ENCODE measurements at regions not wholly inside any gene's neighbourhood (a gene's known extent, or its start where the extent isn't known, plus 50 kb on each side); places are given as distances from the start of the nearest gene placed in this dataset.

- ChIA-PET POLR2A (no interaction called here), CTCF (no interaction called here)
- no peaks in the 10 kb centered on the region for H3K4me1 ChIP-seq (ENCODE audit: control insufficient read depth, extremely low read depth, insufficient read depth, low read length)
- dilution Hi-C loops (cut with MboI; ENCODE audit: extremely low pct_ligation_motif_present, low sequenced_read_pairs) (no loop called here), intact Hi-C loops (cut with micrococcal nuclease) (no loop called here)
- H3K4me2 ChIP-seq (ENCODE audit: insufficient read depth, low read length): no peak overlapping the region
- no peak overlapping the region for H3K27ac ChIP-seq (ENCODE audit: insufficient read depth, low read depth, low read length)
- no peaks in the 10 kb centered on the region for H3K36me3 ChIP-seq (ENCODE audit: control insufficient read depth in 2 of 2, extremely low read depth in 1 of 2, insufficient read depth in 2 of 2, low read length in 2 of 2)
- H3K9me3 ChIP-seq (replicated peaks; ENCODE audit: control insufficient read depth, insufficient read depth, low read length): no peaks in the 10 kb centered on the region
- H3K4me3 ChIP-seq (replicated peaks in 1 of 3; ENCODE audit: insufficient read depth in 1 of 3, low read depth in 1 of 3, low read length in 3 of 3): no peak overlapping the region
- no peak for TF ChIP-seq JUN (IDR thresholded peaks at IDR 0.05; ENCODE audit: borderline replicate concordance, insufficient read depth, insufficient read length, low read depth)
- no peak for TF ChIP-seq GATA2 (IDR thresholded peaks at IDR 0.05; ENCODE audit: insufficient read depth, insufficient read length, low read depth, low read length)
- no peak for TF ChIP-seq EZH2 (IDR thresholded peaks at IDR 0.05; ENCODE audit: borderline replicate concordance, low read depth, low read length, severe bottlenecking)
- TF ChIP-seq POLR2A (IDR thresholded peaks at IDR 0.05; ENCODE audit: low read depth, low read length): no peak
- TF ChIP-seq MYC (IDR thresholded peaks at IDR 0.05; ENCODE audit: low read depth, low read length): no peak
- TF ChIP-seq FOS (IDR thresholded peaks at IDR 0.05; ENCODE audit: borderline replicate concordance, insufficient read depth, low read length): no peak
- no peak for TF ChIP-seq POLR2AphosphoS5 (IDR thresholded peaks at IDR 0.05; ENCODE audit: insufficient read depth, low read depth, low read length)
- no peak for TF ChIP-seq CTCF (IDR thresholded peaks at IDR 0.05; ENCODE audit: extremely low read depth in 1 of 2, insufficient read depth in 1 of 2, low read depth in 1 of 2, low read length in 2 of 2)
- TF ChIP-seq MAX (IDR thresholded peaks at IDR 0.05; ENCODE audit: insufficient read depth, insufficient read length): no peak
- H3K79me2 ChIP-seq (ENCODE audit: control insufficient read depth, insufficient read depth, low read length): no peaks in the 10 kb centered on the region
- FAIRE-seq (no peak), DNase-seq (ENCODE audit: low read depth, low spot score) (no peak)
- no peaks in the 10 kb centered on the region for H3K27me3 ChIP-seq (ENCODE audit: control insufficient read depth in 2 of 2, insufficient read depth in 2 of 2, low read length in 2 of 2)
- no peak overlapping the region for H2AFZ ChIP-seq (ENCODE audit: low read depth, low read length)
- no peaks in the 10 kb centered on the region for H3K9me1 ChIP-seq (replicated peaks; ENCODE audit: control insufficient read depth, extremely low read depth, insufficient read depth, low read length)
- no peak overlapping the region for H3K9ac ChIP-seq (replicated peaks; ENCODE audit: extremely low read depth, insufficient read depth, low read length)
- no peaks in the 10 kb centered on the region for H4K20me1 ChIP-seq (replicated peaks; ENCODE audit: control insufficient read depth, extremely low read depth, insufficient read depth, low read length)
- no TSS peak for BruUV-seq (replicated peaks)
Measured at GRCh38 chr16:79850348-79850747, 249.8 kb upstream of the MAF start.

Measured in endothelial cell of umbilical vein (primary cell).